HepG2 (cell line): ENCODE measurements at regions not wholly inside any gene's neighbourhood (a gene's known extent, or its start where the extent isn't known, plus 50 kb on each side); places are given as distances from the start of the nearest gene placed in this dataset.

Experiments
- BCL6 ChIP-seq: IDR thresholded peaks from 2 replicates; pipeline ENCODE4 v1.6.1; 2016; ENCODE audit warnings: missing genetic modification reagents, missing compliant biosample characterization
- CEBPG ChIP-seq: IDR thresholded peaks from 2 replicates; pipeline ENCODE4 v1.6.1; 2016
- DBP ChIP-seq: sonication (generic); formaldehyde crosslinking; IDR thresholded peaks from 2 replicates; pipeline ENCODE4 v1.4.0; 2020; ENCODE audit warnings: missing genetic modification reagents; ENCODE audit errors: not compliant biosample characterization
- ERF ChIP-seq: IDR thresholded peaks from 2 replicates; pipeline ENCODE4 v1.6.1; 2018; ENCODE audit warnings: missing biosample characterization, missing genetic modification reagents
- NR2C2 ChIP-seq: sonication (generic); formaldehyde crosslinking; IDR thresholded peaks from 2 replicates; pipeline ENCODE4 v1.4.0; 2020; ENCODE audit warnings: missing genetic modification reagents, mild to moderate bottlenecking, moderate library complexity, borderline replicate concordance
- RARA ChIP-seq: IDR thresholded peaks from 2 replicates; pipeline ENCODE4 v1.6.1; 2016; ENCODE audit warnings: missing genetic modification reagents, missing compliant biosample characterization
- RBAK ChIP-seq: sonication (generic); formaldehyde crosslinking; IDR thresholded peaks from 2 replicates; pipeline ENCODE4 v1.5.1; 2020; ENCODE audit warnings: mild to moderate bottlenecking, missing genetic modification reagents
- SIN3A ChIP-seq: IDR thresholded peaks from 2 replicates; pipeline ENCODE4 v1.6.1; 2011; ENCODE audit warnings: low read depth, mild to moderate bottlenecking, control low read depth, low read length, borderline replicate concordance
- SKI ChIP-seq: fragments of 450-650 bp; IDR thresholded peaks from one replicate; pipeline ENCODE4 v1.6.1; 2018; ENCODE audit warnings: mild to moderate bottlenecking; ENCODE audit not compliant: partially characterized antibody
- TFE3 ChIP-seq: IDR thresholded peaks from 2 replicates; pipeline ENCODE4 v1.6.1; 2016
- THAP11 ChIP-seq: IDR thresholded peaks from 2 replicates; pipeline ENCODE4 v1.6.1; 2016; ENCODE audit warnings: missing biosample characterization, missing genetic modification reagents
- USF2 ChIP-seq, 2 experiments: sonication (generic) in 1 of 2; formaldehyde crosslinking in 1 of 2; IDR thresholded peaks; 2 replicates each; pipeline versions ENCODE4 v1.5.1 to v1.6.1; 2011 to 2020; ENCODE audit warnings: borderline replicate concordance in 1 of 2, low read depth in 1 of 2, low read length in 1 of 2, mild to moderate bottlenecking in 1 of 2, missing genetic modification reagents in 1 of 2, moderate library complexity in 1 of 2
- ZNF354B ChIP-seq: sonication (generic); formaldehyde crosslinking; IDR thresholded peaks from 2 replicates; pipeline ENCODE4 v1.8.0; 2022; ENCODE audit warnings: mild to moderate bottlenecking, missing genetic modification reagents
- ZNF460 ChIP-seq: sonication (generic); formaldehyde crosslinking; IDR thresholded peaks from 2 replicates; pipeline ENCODE4 v1.5.1; 2020; ENCODE audit warnings: missing genetic modification reagents, mild to moderate bottlenecking, borderline replicate concordance
- ZNF879 ChIP-seq: sonication (generic); formaldehyde crosslinking; IDR thresholded peaks from 2 replicates; pipeline ENCODE4 v1.8.1; 2023; ENCODE audit warnings: missing genetic modification reagents
- TF ChIP-seq, protein P1 (sequence below): IDR thresholded peaks from 2 replicates; pipeline ENCODE4 v1.6.1; 2016; ENCODE audit warnings: low read depth
- TF ChIP-seq, protein P2 (sequence below): sonication (generic); formaldehyde crosslinking; IDR thresholded peaks from 2 replicates; pipeline ENCODE4 v1.5.0; 2020; ENCODE audit warnings: missing genetic modification reagents

DNA sequence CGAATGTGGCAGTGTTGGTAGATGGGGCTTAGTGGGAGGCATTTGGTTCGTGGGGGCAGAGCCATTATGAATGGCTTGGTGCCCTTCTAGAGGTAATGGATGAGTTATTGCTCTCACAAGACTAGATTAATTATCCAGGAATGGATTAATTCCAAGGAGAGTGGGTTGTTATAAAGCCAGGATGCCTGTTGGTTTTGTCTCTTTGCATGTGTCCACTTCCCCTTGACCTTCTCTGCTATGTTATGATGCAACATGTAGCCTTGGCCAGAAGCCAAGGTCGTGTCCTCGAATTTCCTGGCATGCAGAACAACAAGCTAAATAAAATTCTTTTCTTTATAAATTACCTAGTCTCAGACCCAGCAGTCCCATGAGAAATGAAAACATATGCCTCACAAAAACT, 111.2 kb upstream of the PLS3 start (continued):
- TF ChIP-seq USF2 (IDR thresholded peaks at IDR 0.05; ENCODE audit: low read depth, low read length) = no peak
- TF ChIP-seq USF2 (CRISPR knock-in tag; IDR thresholded peaks at IDR 0.05; ENCODE audit: borderline replicate concordance) = no peak
- TF ChIP-seq RBAK = no peak
- TF ChIP-seq, protein P1, sequence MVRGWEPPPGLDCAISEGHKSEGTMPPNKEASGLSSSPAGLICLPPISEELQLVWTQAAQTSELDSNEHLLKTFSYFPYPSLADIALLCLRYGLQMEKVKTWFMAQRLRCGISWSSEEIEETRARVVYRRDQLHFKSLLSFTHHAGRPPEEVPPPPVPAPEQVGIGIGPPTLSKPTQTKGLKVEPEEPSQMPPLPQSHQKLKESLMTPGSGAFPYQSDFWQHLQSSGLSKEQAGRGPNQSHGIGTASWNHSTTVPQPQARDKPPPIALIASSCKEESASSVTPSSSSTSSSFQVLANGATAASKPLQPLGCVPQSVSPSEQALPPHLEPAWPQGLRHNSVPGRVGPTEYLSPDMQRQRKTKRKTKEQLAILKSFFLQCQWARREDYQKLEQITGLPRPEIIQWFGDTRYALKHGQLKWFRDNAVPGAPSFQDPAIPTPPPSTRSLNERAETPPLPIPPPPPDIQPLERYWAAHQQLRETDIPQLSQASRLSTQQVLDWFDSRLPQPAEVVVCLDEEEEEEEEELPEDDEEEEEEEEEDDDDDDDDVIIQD (CRISPR knock-in tag) = peak; percentile 52; the same call in 1 of the 2 replicates
- 0 out of 2 replicates have a peak, but pooled peaks have one; percentile 26 for TF ChIP-seq NR2C2 (CRISPR knock-in tag)
- TF ChIP-seq BCL6 = peak; percentile 80
- TF ChIP-seq THAP11 (CRISPR knock-in tag) = no peak
- no peak for TF ChIP-seq ZNF879 (CRISPR knock-in tag)
- no peak for TF ChIP-seq ZNF354B (CRISPR knock-in tag)
- no peak for TF ChIP-seq SKI
- no peak for TF ChIP-seq SIN3A
- TF ChIP-seq DBP (CRISPR knock-in tag) = no peak
- no peak for TF ChIP-seq ZNF460 (CRISPR knock-in tag)
- peak; percentile 85 for TF ChIP-seq CEBPG (CRISPR knock-in tag)
- TF ChIP-seq RARA (CRISPR knock-in tag) = peak; percentile 95
- TF ChIP-seq ERF (CRISPR knock-in tag) = no peak
- TF ChIP-seq TFE3 (CRISPR knock-in tag) = no peak
- TF ChIP-seq, protein P2, sequence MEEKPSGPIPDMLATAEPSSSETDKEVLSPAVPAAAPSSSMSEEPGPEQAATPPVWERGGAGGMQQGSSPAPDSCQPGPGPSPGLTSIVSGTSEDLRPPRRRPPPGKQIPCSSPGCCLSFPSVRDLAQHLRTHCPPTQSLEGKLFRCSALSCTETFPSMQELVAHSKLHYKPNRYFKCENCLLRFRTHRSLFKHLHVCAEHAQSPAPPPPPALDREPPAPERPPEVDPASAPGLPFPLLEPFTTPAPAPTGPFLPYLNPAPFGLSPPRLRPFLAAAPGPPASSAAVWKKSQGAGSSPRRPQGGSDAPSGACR (CRISPR knock-in tag) = no peak
